RCC 7860 (cell line): ENCODE measurements at regions not wholly inside any gene's neighbourhood (a gene's known extent, or its start where the extent isn't known, plus 50 kb on each side); places are given as distances from the start of the nearest gene placed in this dataset.
A peak's percentile ranks its signal among the peaks of the same experiment; 100 is the strongest.
"Not testable (repeated sequence)": the region's sequence is repeated elsewhere in the genome, so short reads cannot be mapped to it uniquely, and the experiment has no call there.

Experiments
- DNase-seq: peaks from one replicate; pipeline ENCODE4 v3.0.0-alpha.2; 2015; ENCODE audit warnings: low spot score
- FAIRE-seq: peaks from 2 replicates; lab custom pipeline; 2012; peaks lifted over from hg19 to GRCh38; lab: Jason Lieb, UNC

- FAIRE-seq (peak; percentile 89), DNase-seq (peak; percentile 86)
Observed at GRCh38 chr9:107810461-107810961, 320.9 kb upstream of the KLF4 start.

GRCh38 chr9:107809871-107810460, 320.4 kb upstream of the KLF4 start:
- FAIRE-seq = peak; percentile 38
- peak; percentile 83 for DNase-seq

GRCh38 chr9:107807183-107807582, 317.6 kb upstream of the KLF4 start:
- FAIRE-seq (peak; percentile 86), DNase-seq (peak; percentile 82)

- FAIRE-seq (peak; percentile 84), DNase-seq (peak; percentile 34)
Observed at GRCh38 chr9:107805201-107805600, 315.6 kb upstream of the KLF4 start.

- DNase-seq = no peak
Observed at GRCh38 chr9:107794259-107794658, 304.7 kb upstream of the KLF4 start.

GRCh38 chr9:107793541-107793940, 304.0 kb upstream of the KLF4 start:
- FAIRE-seq = no peak

More at GRCh38 chr9:107794259-107794658, 304.7 kb upstream of the KLF4 start:
- FAIRE-seq = no peak

GRCh38 chr9:107792596-107792995, 303.0 kb upstream of the KLF4 start:
- DNase-seq = no peak

More at GRCh38 chr9:107793541-107793940, 304.0 kb upstream of the KLF4 start:
- DNase-seq = no peak

GRCh38 chr9:107792006-107792405, 302.4 kb upstream of the KLF4 start:
- DNase-seq = no peak
- FAIRE-seq = no peak

More at GRCh38 chr9:107792596-107792995, 303.0 kb upstream of the KLF4 start:
- FAIRE-seq = no peak

- DNase-seq = no peak
- FAIRE-seq = no peak
Observed at GRCh38 chr9:107789001-107789700, 299.6 kb upstream of the KLF4 start.

GRCh38 chr9:107786561-107786960, 297.0 kb upstream of the KLF4 start:
- no peak for FAIRE-seq
- DNase-seq = no peak

GRCh38 chr9:107784235-107784958, 294.8 kb upstream of the KLF4 start:
- FAIRE-seq = no peak
- DNase-seq = no peak

GRCh38 chr9:107782789-107783188, 293.2 kb upstream of the KLF4 start:
- no peak for DNase-seq
- FAIRE-seq = no peak

GRCh38 chr9:107782381-107782780, 292.8 kb upstream of the KLF4 start:
- DNase-seq (no peak), FAIRE-seq (no peak)

- DNase-seq = no peak
- FAIRE-seq = no peak
Observed at GRCh38 chr9:107780960-107781359, 291.4 kb upstream of the KLF4 start.

- DNase-seq (no peak), FAIRE-seq (no peak)
Observed at GRCh38 chr9:107779731-107780130, 290.2 kb upstream of the KLF4 start.

GRCh38 chr9:107778661-107779060, 289.1 kb upstream of the KLF4 start:
- DNase-seq (no peak), FAIRE-seq (no peak)

GRCh38 chr9:107774099-107774498, 284.5 kb upstream of the KLF4 start:
- FAIRE-seq = not testable (repeated sequence)

GRCh38 chr9:107772988-107773387, 283.4 kb upstream of the KLF4 start:
- FAIRE-seq (no peak), DNase-seq (no peak)

More at GRCh38 chr9:107774099-107774498, 284.5 kb upstream of the KLF4 start:
- DNase-seq = not testable (repeated sequence)

- no peak for DNase-seq
- no peak for FAIRE-seq
Observed at GRCh38 chr9:107770716-107771115, 281.1 kb upstream of the KLF4 start.

- no peak for DNase-seq
Observed at GRCh38 chr9:107768224-107768623, 278.7 kb upstream of the KLF4 start.

GRCh38 chr9:107767711-107768110, 278.1 kb upstream of the KLF4 start:
- no peak for FAIRE-seq
- DNase-seq = no peak

More at GRCh38 chr9:107768224-107768623, 278.7 kb upstream of the KLF4 start:
- no peak for FAIRE-seq
